Kidney capillary endothelial cell (primary cell): ENCODE measurements at regions not wholly inside any gene's neighbourhood (a gene's known extent, or its start where the extent isn't known, plus 50 kb on each side); places are given as distances from the start of the nearest gene placed in this dataset.

ENCODE experiments used
- DNase-seq: peaks from one replicate; pipeline ENCODE4 v3.0.0-alpha.2; 2018; ENCODE audit warnings: low spot score

- DNase-seq: no peak
Measured at GRCh38 chr6:97815301-97815812, 532.3 kb upstream of the MMS22L start.

- DNase-seq: no peak
Measured at GRCh38 chr6:97816526-97816925, 533.5 kb upstream of the MMS22L start.

GRCh38 chr6:97819710-97820109 is 536.7 kb upstream of the MMS22L start:
- no peak for DNase-seq

GRCh38 chr6:97820400-97820799 is 537.4 kb upstream of the MMS22L start:
- DNase-seq: no peak

GRCh38 chr6:97822632-97823031 is 539.6 kb upstream of the MMS22L start:
- DNase-seq: no peak

GRCh38 chr6:97841763-97842162 is 558.7 kb upstream of the MMS22L start:
- DNase-seq: no peak

- no peak for DNase-seq
Measured at GRCh38 chr6:97842521-97842920, 559.5 kb upstream of the MMS22L start.

GRCh38 chr6:97849390-97849789 is 566.4 kb upstream of the MMS22L start:
- DNase-seq: no peak

GRCh38 chr6:97850458-97851212 is 567.6 kb upstream of the MMS22L start:
- DNase-seq: no peak

GRCh38 chr6:97863697-97864096 is 580.7 kb upstream of the MMS22L start:
- no peak for DNase-seq

- no peak for DNase-seq
Measured at GRCh38 chr6:97864366-97864765, 581.4 kb upstream of the MMS22L start.

GRCh38 chr6:97864826-97865225 is 581.8 kb upstream of the MMS22L start:
- DNase-seq: no peak

- DNase-seq: no peak
Measured at GRCh38 chr6:97865612-97866011, 582.6 kb upstream of the MMS22L start.

GRCh38 chr6:97866616-97867015 is 583.6 kb upstream of the MMS22L start:
- DNase-seq: no peak

- no peak for DNase-seq
Measured at GRCh38 chr6:97867177-97867576, 584.2 kb upstream of the MMS22L start.

- no peak for DNase-seq
Measured at GRCh38 chr6:97870273-97870672, 587.3 kb upstream of the MMS22L start.

- DNase-seq: no peak
Measured at GRCh38 chr6:97876711-97877110, 593.7 kb upstream of the MMS22L start.

- no peak for DNase-seq
Measured at GRCh38 chr6:97882755-97883154, 599.7 kb upstream of the MMS22L start.

GRCh38 chr6:97885325-97885724 is 602.3 kb upstream of the MMS22L start:
- DNase-seq: no peak

GRCh38 chr6:97885828-97886227 is 602.8 kb upstream of the MMS22L start:
- DNase-seq: no peak

- DNase-seq: no peak
Measured at GRCh38 chr6:97901531-97901930, 618.5 kb upstream of the MMS22L start.

GRCh38 chr6:97909380-97909779 is 626.4 kb upstream of the MMS22L start:
- DNase-seq: no peak

- DNase-seq: no peak
Measured at GRCh38 chr6:97913721-97914120, 630.7 kb upstream of the MMS22L start.

- no peak for DNase-seq
Measured at GRCh38 chr6:97914912-97915311, 631.9 kb upstream of the MMS22L start.
